ENCODE measurements at regions not wholly inside any gene's neighbourhood (a gene's known extent, or its start where the extent isn't known, plus 50 kb on each side); places are given as distances from the start of the nearest gene placed in this dataset.
A peak's percentile ranks its signal among the peaks of the same experiment; 100 is the strongest.

GRCh38 chr4:67083496-67083895 lies 461.8 kb downstream of the CENPC start:
- Mint-ChIP-seq H3K27ac (ENCODE audit: unreplicated experiment) (peak overlapping the region; percentile 56), H3K4me1 (ENCODE audit: low read depth, unreplicated experiment) (peaks cover 14% of the 10 kb centered on the region), H3K27me3 (ENCODE audit: unreplicated experiment) (no peaks in the 10 kb centered on the region), H3K4me3 (ENCODE audit: unreplicated experiment) (no peak overlapping the region), H3K36me3 (ENCODE audit: unreplicated experiment) (no peaks in the 10 kb centered on the region), H3K9me3 (ENCODE audit: unreplicated experiment) (peaks cover 2% of the 10 kb centered on the region)
- DNase-seq, result no peak
- no peak for TF ChIP-seq CTCF (IDR thresholded peaks at IDR 0.05; ENCODE audit: partially characterized antibody, unreplicated experiment)

GRCh38 chr4:67082746-67083145 lies 462.6 kb downstream of the CENPC start:
- TF ChIP-seq CTCF (IDR thresholded peaks at IDR 0.05; ENCODE audit: partially characterized antibody, unreplicated experiment), result no peak
- H3K36me3 Mint-ChIP-seq (ENCODE audit: unreplicated experiment), result no peaks in the 10 kb centered on the region
- no peak for DNase-seq
- H3K4me1 Mint-ChIP-seq (ENCODE audit: low read depth, unreplicated experiment), result peaks cover 16% of the 10 kb centered on the region
- H3K9me3 Mint-ChIP-seq (ENCODE audit: unreplicated experiment), result peaks cover 2% of the 10 kb centered on the region
- H3K27ac Mint-ChIP-seq (ENCODE audit: unreplicated experiment), result no peak overlapping the region
- no peaks in the 10 kb centered on the region for H3K27me3 Mint-ChIP-seq (ENCODE audit: unreplicated experiment)
- no peak overlapping the region for H3K4me3 Mint-ChIP-seq (ENCODE audit: unreplicated experiment)

GRCh38 chr4:67080046-67080557 lies 465.2 kb downstream of the CENPC start:
- H3K4me3 Mint-ChIP-seq (ENCODE audit: unreplicated experiment), result no peak overlapping the region
- no peak for TF ChIP-seq CTCF (IDR thresholded peaks at IDR 0.05; ENCODE audit: partially characterized antibody, unreplicated experiment)
- H3K27ac Mint-ChIP-seq (ENCODE audit: unreplicated experiment), result no peak overlapping the region
- no peak for DNase-seq
- H3K4me1 Mint-ChIP-seq (ENCODE audit: low read depth, unreplicated experiment), result peaks cover 16% of the 10 kb centered on the region
- H3K9me3 Mint-ChIP-seq (ENCODE audit: unreplicated experiment), result peaks cover 2% of the 10 kb centered on the region
- H3K36me3 Mint-ChIP-seq (ENCODE audit: unreplicated experiment), result no peaks in the 10 kb centered on the region
- no peaks in the 10 kb centered on the region for H3K27me3 Mint-ChIP-seq (ENCODE audit: unreplicated experiment)

GRCh38 chr4:67071641-67072040 lies 473.7 kb downstream of the CENPC start:
- Mint-ChIP-seq H3K9me3 (ENCODE audit: unreplicated experiment) (no peaks in the 10 kb centered on the region), H3K27ac (ENCODE audit: unreplicated experiment) (no peak overlapping the region), H3K4me3 (ENCODE audit: unreplicated experiment) (no peak overlapping the region), H3K36me3 (ENCODE audit: unreplicated experiment) (peaks cover 10% of the 10 kb centered on the region), H3K27me3 (ENCODE audit: unreplicated experiment) (no peaks in the 10 kb centered on the region), H3K4me1 (ENCODE audit: low read depth, unreplicated experiment) (peaks cover 8% of the 10 kb centered on the region)
- no peak for TF ChIP-seq CTCF (IDR thresholded peaks at IDR 0.05; ENCODE audit: partially characterized antibody, unreplicated experiment)
- DNase-seq, result no peak

GRCh38 chr4:67055319-67055718 lies 490.0 kb downstream of the CENPC start:
- Mint-ChIP-seq H3K4me1 (ENCODE audit: low read depth, unreplicated experiment) (peaks cover 17% of the 10 kb centered on the region), H3K36me3 (ENCODE audit: unreplicated experiment) (no peaks in the 10 kb centered on the region), H3K4me3 (ENCODE audit: unreplicated experiment) (no peak overlapping the region), H3K27me3 (ENCODE audit: unreplicated experiment) (no peaks in the 10 kb centered on the region), H3K9me3 (ENCODE audit: unreplicated experiment) (peaks cover under 1% of the 10 kb centered on the region), H3K27ac (ENCODE audit: unreplicated experiment) (no peak overlapping the region)
- no peak for DNase-seq
- no peak for TF ChIP-seq CTCF (IDR thresholded peaks at IDR 0.05; ENCODE audit: partially characterized antibody, unreplicated experiment)
